T-helper 2 cell treated with Interferon-gamma antibody and Interleukin-4, amounts not matched to agents 5 μg/mL and 100 μg/mL, for 36 hours (primary cell): ENCODE measurements at regions not wholly inside any gene's neighbourhood (a gene's known extent, or its start where the extent isn't known, plus 50 kb on each side); places are given as distances from the start of the nearest gene placed in this dataset.
"Not testable (repeated sequence)": the region's sequence is repeated elsewhere in the genome, so short reads cannot be mapped to it uniquely, and the experiment has no call there.

Experiments used
- DNase-seq: peaks from one replicate; pipeline ENCODE4 v3.0.0; 2021; ENCODE audit warnings: low spot score
- H3K27ac Mint-ChIP-seq: one replicate; pipeline ENCODE4 v1.8.0; 2021; ENCODE audit warnings: mild to moderate bottlenecking, mixed read lengths
- H3K27me3 Mint-ChIP-seq: one replicate; pipeline ENCODE4 v1.8.0; 2021; ENCODE audit warnings: low read depth, mixed read lengths
- H3K36me3 Mint-ChIP-seq: one replicate; pipeline ENCODE4 v1.8.0; 2021; ENCODE audit warnings: low read depth, mixed read lengths
- H3K4me1 Mint-ChIP-seq: one replicate; pipeline ENCODE4 v1.8.0; 2021; ENCODE audit warnings: low read depth, mixed read lengths
- H3K4me3 Mint-ChIP-seq: one replicate; pipeline ENCODE4 v1.8.0; 2022; ENCODE audit warnings: mild to moderate bottlenecking, moderate library complexity, mixed read lengths
- H3K9me3 Mint-ChIP-seq: one replicate; pipeline ENCODE4 v1.8.0; 2021; ENCODE audit warnings: mixed read lengths

DNA sequence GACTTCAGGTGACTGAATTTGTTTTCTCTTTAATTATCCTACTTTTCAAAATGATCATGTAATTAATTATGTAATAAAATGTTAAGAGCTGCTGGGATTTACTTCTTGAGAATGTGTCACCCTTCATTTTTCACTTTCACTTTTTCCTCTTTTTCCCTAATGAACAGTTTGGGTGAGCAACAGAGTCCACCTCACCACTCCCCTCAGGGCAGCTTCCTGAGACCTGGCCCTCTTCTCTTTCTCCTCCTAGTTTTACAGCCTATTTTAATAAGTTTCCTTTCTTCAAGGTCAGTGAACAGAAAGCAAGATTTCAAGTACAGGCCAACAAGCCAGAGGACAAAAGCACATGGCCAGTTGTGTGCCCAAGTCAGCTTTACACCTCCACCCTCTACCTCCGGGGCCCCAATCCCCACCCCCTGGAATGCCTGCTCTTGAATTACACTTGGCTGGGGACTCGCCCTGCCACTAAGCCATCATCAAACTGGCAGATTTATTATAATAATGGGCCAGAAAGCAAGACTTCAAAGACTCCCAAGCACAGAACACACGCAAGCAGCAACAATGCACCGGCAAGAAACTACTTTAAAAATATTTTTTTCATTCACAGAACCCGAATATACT lies 143.1 kb upstream of the VOPP1 start:
- H3K27me3 Mint-ChIP-seq, H3K27ac Mint-ChIP-seq, DNase-seq, H3K4me3 Mint-ChIP-seq, H3K4me1 Mint-ChIP-seq, H3K9me3 Mint-ChIP-seq, H3K36me3 Mint-ChIP-seq: not testable (repeated sequence)

DNA sequence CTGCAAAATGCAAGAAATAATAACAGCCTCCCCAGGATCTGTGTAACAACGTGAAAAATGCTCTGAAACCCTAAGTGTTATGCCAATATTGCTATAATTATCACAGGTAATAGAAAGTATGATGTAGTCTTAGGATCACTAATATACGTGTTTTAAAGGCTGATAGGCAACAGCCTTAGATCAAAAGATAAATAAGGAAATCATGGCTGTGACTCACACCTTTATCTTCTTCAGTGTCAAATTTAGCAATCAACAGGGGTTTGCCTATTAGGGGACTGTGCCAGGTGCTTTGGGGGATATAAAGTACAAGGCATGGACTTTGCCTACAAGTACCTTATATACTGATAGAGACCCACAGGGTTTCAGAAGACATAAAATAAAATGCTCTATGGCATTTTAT lies 142.1 kb upstream of the VOPP1 start:
- H3K4me1 Mint-ChIP-seq, H3K36me3 Mint-ChIP-seq, H3K4me3 Mint-ChIP-seq, H3K9me3 Mint-ChIP-seq, H3K27ac Mint-ChIP-seq, H3K27me3 Mint-ChIP-seq, DNase-seq: not testable (repeated sequence)

DNA sequence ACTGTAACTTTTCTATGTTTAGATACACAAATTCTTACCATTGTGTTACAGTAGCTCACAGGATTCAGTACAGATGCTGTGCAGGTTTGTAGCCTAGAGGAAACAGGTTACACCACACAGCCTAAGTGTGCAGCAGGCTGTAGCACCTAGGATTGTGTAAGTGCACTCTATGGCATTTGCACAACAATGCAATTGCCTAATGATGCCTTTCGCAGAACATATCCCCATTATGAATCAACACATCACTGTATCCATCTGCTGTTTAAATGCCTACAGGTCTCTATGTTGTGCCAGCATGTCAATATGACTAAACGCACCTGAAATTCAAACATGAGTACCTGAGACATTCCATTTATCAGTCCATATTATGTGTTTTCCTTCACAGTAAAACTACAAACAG lies 138.0 kb upstream of the VOPP1 start:
- not testable (repeated sequence) for H3K27me3 Mint-ChIP-seq, H3K4me1 Mint-ChIP-seq, H3K4me3 Mint-ChIP-seq, DNase-seq, H3K36me3 Mint-ChIP-seq, H3K9me3 Mint-ChIP-seq, H3K27ac Mint-ChIP-seq

DNA sequence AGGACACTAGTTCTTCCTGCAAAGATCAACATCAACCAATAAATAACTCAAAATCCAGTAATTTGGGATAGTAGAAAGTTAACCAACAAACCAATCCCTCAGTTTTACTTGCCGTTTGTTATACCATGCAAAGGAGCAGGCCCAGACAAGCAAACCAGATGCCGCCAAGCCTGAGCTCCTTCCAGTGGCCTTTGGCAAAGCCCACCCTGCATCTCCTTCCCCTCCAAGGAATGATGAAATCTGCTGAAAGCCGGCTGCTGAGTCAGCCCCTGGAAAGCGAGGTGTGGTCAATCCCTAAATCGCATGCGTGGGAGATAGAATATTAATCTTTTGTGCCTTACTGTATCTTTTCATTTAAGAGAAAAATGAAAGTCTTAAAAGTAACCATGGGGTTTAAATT lies 135.7 kb upstream of the VOPP1 start:
- not testable (repeated sequence) for H3K9me3 Mint-ChIP-seq, H3K27me3 Mint-ChIP-seq, H3K4me3 Mint-ChIP-seq, H3K4me1 Mint-ChIP-seq, DNase-seq, H3K27ac Mint-ChIP-seq, H3K36me3 Mint-ChIP-seq

DNA sequence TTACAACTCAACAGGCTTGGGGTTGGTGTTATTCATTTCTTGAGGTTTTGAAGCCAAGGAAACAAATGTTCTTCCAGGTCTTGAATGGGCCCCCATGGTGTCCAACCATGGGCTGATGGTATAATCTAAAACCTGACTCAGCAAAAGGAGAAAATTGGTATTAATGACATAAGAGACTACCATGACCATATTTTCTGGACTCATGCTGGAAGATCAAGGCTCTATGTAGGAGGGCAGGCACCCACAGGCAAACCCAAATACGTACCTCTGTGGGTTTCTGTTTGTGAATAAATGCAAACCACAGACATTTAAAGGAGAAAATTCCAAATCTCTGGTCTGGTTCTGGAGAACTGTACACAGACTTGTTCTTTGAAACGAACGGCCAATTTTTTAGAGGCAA lies 135.1 kb upstream of the VOPP1 start:
- not testable (repeated sequence) for H3K4me1 Mint-ChIP-seq, H3K9me3 Mint-ChIP-seq, H3K36me3 Mint-ChIP-seq, DNase-seq, H3K4me3 Mint-ChIP-seq, H3K27ac Mint-ChIP-seq, H3K27me3 Mint-ChIP-seq

DNA sequence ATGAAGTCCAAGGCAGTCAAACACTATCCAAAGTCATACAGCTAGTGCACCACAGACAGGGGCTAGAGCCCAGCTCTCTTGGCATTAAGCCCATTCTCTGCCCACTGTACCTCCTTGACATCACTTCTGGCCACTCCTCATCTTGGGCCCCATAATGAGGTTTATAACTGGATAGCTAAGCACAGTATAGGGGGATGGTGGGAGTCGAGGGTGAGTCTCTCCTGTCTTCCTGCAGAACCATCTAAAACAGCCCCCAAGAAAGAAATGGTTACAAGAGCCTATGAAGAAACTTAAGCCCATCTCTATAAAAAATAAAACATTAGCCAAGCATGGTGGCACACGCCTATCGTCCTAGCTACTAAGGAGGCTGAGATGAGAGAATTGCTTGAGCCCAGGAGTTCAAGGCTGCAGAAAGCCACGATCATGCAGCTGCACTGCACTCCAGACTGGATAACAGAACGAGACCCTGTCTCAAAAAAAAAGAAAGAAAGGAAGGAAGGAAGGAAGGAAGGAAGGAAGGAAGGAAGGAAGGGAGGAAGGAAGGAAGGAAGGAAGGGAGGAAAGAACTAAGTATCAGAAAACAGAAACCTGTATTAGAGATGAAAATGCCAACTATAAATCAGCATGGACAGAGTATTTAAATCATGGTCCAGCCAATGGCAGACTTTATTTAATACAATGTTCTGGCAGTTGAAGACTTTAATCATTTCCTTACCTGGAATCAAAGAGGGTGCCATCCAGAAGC lies 134.3 kb upstream of the VOPP1 start:
- DNase-seq, H3K27ac Mint-ChIP-seq, H3K27me3 Mint-ChIP-seq, H3K36me3 Mint-ChIP-seq, H3K4me3 Mint-ChIP-seq, H3K4me1 Mint-ChIP-seq, H3K9me3 Mint-ChIP-seq: not testable (repeated sequence)

DNA sequence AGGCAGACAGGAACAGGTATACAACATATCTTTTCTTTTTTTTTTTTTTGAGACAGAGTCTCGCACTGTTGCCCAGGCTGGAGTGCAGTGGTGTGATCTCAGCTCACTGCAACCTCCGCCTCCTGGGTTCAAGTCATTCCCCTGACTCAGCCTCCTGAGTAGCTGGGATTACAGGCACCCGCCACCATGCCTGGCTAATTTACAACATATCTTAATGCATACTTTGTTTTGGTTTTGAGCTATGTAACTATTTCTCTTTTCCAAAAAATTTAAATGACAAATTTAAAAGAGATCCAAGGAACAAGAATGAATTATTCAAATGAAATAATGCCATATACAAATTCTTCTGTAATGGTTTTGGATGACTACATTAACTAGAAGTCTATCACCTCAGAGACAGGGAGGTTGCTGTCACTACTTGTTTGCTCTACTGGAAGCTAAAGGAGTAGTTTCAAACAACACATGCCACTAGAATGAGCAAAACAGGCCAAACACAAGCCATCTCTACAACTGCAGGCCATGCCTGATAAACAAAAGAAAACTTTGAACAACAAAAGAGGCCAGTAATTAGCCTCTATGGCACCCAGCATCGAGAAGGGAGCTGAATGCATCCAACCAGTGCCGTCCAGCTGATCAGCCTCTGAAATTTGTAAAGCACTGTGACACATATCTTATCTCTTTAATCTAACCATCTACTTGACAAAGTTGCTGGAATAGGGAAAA lies 133.6 kb upstream of the VOPP1 start:
- not testable (repeated sequence) for DNase-seq, H3K27me3 Mint-ChIP-seq, H3K27ac Mint-ChIP-seq, H3K36me3 Mint-ChIP-seq, H3K4me1 Mint-ChIP-seq, H3K9me3 Mint-ChIP-seq, H3K4me3 Mint-ChIP-seq

DNA sequence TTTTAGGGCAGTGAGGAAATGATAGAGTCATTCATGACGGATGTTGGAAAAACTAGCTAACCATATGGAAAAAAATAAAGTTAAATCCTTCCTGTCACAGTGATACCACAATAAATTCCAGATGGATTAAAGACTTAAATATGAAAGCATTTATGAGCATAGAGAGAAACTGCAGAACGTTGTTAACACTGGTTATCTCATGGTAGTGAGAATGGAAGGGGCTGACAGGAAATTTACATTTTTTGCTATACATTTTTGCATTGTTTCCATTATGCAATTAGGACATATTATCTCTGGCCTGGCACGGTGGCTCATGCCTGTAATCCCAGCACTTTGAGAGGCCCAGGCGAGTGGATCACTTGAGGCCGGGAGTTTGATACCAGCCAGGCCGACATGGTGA lies 130.5 kb upstream of the VOPP1 start:
- not testable (repeated sequence) for H3K27me3 Mint-ChIP-seq, DNase-seq, H3K36me3 Mint-ChIP-seq, H3K4me1 Mint-ChIP-seq, H3K9me3 Mint-ChIP-seq, H3K27ac Mint-ChIP-seq, H3K4me3 Mint-ChIP-seq

DNA sequence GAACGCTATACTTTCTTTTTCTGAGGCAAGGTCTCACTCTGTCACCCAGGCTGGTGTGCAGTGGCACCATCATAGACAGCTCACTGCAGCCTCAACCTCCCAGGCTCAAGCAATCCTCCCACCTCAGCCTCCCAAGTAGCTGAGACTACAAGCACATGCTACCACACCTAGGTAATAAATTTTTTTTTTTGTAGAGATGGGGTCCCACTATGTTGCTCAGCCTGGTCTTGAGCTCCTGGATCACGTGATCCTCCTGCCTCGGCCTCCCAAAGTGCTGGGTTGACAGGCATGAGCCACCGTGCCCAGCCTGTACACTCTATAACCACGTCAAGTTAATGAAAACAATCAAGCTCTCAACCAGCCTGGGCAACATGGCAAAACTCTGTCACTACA lies 127.1 kb upstream of the VOPP1 start:
- not testable (repeated sequence) for H3K4me3 Mint-ChIP-seq, H3K9me3 Mint-ChIP-seq, DNase-seq, H3K36me3 Mint-ChIP-seq, H3K27ac Mint-ChIP-seq, H3K27me3 Mint-ChIP-seq, H3K4me1 Mint-ChIP-seq

DNA sequence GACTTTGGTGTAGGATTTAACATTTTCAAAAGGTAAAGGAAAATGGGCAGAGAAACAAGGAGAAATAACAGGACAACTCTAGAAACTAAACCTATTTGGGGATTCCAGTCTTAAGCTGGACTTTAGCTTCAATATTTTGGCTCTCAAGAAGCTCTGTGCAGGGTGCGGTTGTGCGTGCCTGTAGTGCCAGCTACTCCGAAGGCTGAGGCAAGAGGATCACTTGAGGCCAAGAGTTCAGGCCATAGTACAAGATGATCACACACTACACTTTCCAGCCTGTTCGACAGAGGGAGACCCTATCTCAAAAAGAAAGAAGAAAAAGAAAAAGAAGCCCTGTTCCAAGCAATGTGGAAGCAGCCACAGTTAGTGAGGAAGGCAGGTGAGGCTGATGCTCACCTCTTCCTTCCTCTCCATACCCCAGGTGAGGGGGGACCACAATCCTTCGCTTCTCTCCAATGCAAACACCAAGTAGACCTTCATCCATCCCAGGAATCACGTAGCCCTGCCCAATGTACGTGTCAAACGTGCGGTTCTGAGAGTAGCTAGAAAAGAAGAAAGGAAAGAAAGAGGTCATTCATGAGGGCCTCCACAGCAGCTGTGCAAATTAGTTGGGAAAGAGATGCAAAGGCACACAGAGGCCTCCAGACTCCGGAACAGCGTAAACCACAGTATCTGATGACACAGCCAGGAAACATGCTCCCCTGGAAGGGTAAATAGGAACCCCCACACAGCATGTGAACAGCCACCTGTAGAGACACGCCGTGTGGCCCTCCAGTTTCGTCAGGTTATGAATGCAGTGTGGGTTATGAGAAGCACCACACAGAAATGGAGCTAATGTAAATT lies 126.5 kb upstream of the VOPP1 start:
- H3K4me1 Mint-ChIP-seq, H3K36me3 Mint-ChIP-seq, H3K27me3 Mint-ChIP-seq, H3K9me3 Mint-ChIP-seq, H3K27ac Mint-ChIP-seq, DNase-seq: not testable (repeated sequence)
- peak overlapping the region; percentile 21 for H3K4me3 Mint-ChIP-seq

DNA sequence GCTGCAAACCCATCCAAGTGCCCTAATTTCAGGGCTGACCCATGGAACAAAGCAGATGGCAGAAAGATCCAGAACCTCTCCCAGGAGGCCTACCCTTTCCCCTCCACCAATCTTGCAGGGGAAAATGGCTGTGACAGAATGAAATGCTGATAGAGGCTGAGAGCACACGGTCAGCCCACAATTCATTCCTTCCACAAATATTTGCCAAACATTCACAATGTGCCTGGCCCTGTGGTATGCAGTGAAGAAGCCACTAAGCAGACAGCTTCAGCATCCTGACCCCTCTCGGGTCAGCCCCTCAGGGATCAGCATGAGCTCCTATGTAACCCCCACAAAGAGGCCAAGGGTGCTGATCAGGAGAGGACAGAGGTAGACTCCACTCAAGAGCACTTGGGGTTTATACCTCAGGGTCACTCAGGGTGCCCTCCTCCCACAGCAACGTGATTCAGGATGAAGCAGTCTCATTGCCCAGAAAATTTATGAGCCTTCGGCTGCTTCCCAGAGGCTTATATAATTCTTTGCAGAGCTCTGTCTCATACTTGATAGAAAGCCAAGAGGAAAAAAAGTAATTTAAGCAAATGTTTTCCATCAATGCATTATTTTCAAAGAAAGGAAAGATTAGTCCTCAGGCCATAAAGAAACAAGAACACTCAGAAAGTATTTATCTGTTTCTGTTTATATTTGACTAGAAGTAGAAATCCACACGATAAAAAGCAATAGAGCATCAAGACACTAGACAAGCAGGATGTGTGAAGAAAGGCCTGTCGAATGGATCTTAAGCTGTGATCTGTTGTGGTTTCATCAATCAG lies 123.8 kb upstream of the VOPP1 start:
- H3K9me3 Mint-ChIP-seq, H3K4me1 Mint-ChIP-seq, H3K27me3 Mint-ChIP-seq, H3K4me3 Mint-ChIP-seq, H3K27ac Mint-ChIP-seq, DNase-seq, H3K36me3 Mint-ChIP-seq: not testable (repeated sequence)

DNA sequence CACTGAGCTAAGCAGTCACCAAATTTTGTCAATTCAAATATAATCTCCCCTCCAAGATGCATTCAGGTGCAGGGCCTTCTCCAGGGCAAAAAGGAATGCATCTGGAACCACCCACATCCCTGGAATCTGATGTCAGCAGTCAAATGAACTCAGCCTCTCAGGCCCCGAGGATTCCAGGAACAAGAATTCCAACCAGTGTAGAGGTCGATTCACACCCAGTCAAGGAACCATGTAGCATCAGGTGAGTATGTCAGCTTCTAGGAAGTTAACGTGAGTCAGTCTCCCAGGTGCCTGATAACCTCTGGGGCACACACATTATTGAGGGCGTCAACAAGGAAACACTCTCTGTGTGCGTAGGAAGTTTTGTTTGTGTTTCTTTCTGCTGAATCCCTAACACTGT lies 122.2 kb upstream of the VOPP1 start:
- H3K4me1 Mint-ChIP-seq, H3K4me3 Mint-ChIP-seq, H3K27me3 Mint-ChIP-seq, H3K9me3 Mint-ChIP-seq, H3K27ac Mint-ChIP-seq, H3K36me3 Mint-ChIP-seq, DNase-seq: not testable (repeated sequence)
